Lung (tissue), 11 donors: ENCODE measurements at regions not wholly inside any gene's neighbourhood (a gene's known extent, or its start where the extent isn't known, plus 50 kb on each side); places are given as distances from the start of the nearest gene placed in this dataset.

Experiments
- ATAC-seq: fragments of 200-7000 bp; cut with Tn5 transposase; one replicate; pipeline ENCODE4 v1.9.1; 2020; ENCODE audit warnings: moderate number of reproducible peaks; ENCODE audit not compliant: insufficient read depth, low FRiP score
- DNase-seq, 3 donors: peaks; one replicate each; pipeline ENCODE4 v3.0.0-alpha.2; 2013 to 2017
- H3K27ac ChIP-seq, 2 donors: one replicate each; pipeline ENCODE4 v1.5.1; 2013; ENCODE audit warnings: mild to moderate bottlenecking in 2 of 2, moderate library complexity in 2 of 2, control low read depth in 1 of 2, inconsistent platforms in 1 of 2, low read depth in 1 of 2, low read length in 1 of 2
- H3K27me3 ChIP-seq, 3 donors: one replicate each; pipeline ENCODE4 v1.5.1; 2013; ENCODE audit warnings: low read length in 2 of 3; ENCODE audit not compliant: control insufficient read depth in 3 of 3, insufficient read depth in 3 of 3
- H3K36me3 ChIP-seq, 4 donors: one replicate each; pipeline ENCODE4 v1.5.1; 2013; ENCODE audit warnings: low read length in 4 of 4, mild to moderate bottlenecking in 1 of 4, moderate library complexity in 1 of 4; ENCODE audit not compliant: control insufficient read depth in 4 of 4, insufficient read depth in 4 of 4
- H3K4me1 ChIP-seq, 5 donors: one replicate each; pipeline ENCODE4 v1.5.1; 2013; ENCODE audit warnings: low read length in 5 of 5, mild to moderate bottlenecking in 2 of 5, moderate library complexity in 1 of 5; ENCODE audit not compliant: control insufficient read depth in 5 of 5, insufficient read depth in 5 of 5
- H3K4me3 ChIP-seq: one replicate; pipeline ENCODE4 v1.5.1; 2013; ENCODE audit warnings: mild to moderate bottlenecking, control low read depth, moderate library complexity
- H3K9ac ChIP-seq, 2 donors: one replicate each; pipeline ENCODE4 v1.5.1; 2013; ENCODE audit warnings: low read length in 2 of 2, control low read depth in 1 of 2; ENCODE audit not compliant: insufficient read depth in 1 of 2
- H3K9me3 ChIP-seq, 4 donors: one replicate each; pipeline ENCODE4 v1.5.1; 2013; ENCODE audit warnings: low read length in 3 of 4, mild to moderate bottlenecking in 1 of 4, moderate library complexity in 1 of 4; ENCODE audit not compliant: control insufficient read depth in 4 of 4, insufficient read depth in 3 of 4
- CTCF ChIP-seq: IDR thresholded peaks from 2 replicates; pipeline ENCODE4 v1.5.1; 2012; ENCODE audit warnings: mild to moderate bottlenecking; ENCODE audit errors: control extremely low read depth, extremely low read depth
- WGBS, 2 donors: extraction: QIAGEN DNeasy Blood & Tissue Kit; methylation state at CpG; one replicate each; pipeline ENCODE4 v1.1.7; 2013; 5-methylcytosine and 5-hydroxymethylcytosine counted together
- donor health status: control.
- donor health status: control.
- donor health status: Bipolar disorder and iron deficiency.
- donor health status: healthy.
- donor health status: DM: yes; HTN: yes; CAD: no.

- Histone ChIP-seq H3K27ac (no peak overlapping the region), H3K4me1 (no peaks in the 10 kb centered on the region), H3K9ac (no peak overlapping the region), H3K9me3 (no peaks in the 10 kb centered on the region), H3K36me3 (no peaks in the 10 kb centered on the region), H3K27me3 (no peaks in the 10 kb centered on the region), H3K4me3 (no peak overlapping the region)
- WGBS, 2 donors, result 78 to 81% methylated on average over 10 of the region's 10 CpGs
- TF ChIP-seq CTCF, result no peak
- ATAC-seq, result no peak
- no peak for DNase-seq
These were observed 97.9 kb downstream of the IRF8 start for GRCh38 chr16:85996843-85997242.

- Histone ChIP-seq H3K9ac (no peak overlapping the region), H3K4me3 (no peak overlapping the region), H3K9me3 (no peaks in the 10 kb centered on the region), H3K27me3 (no peaks in the 10 kb centered on the region), H3K27ac (no peak overlapping the region), H3K4me1 (peaks cover 0 to 10% (median 0%) of the 10 kb centered on the region in 5 donors), H3K36me3 (no peaks in the 10 kb centered on the region)
- DNase-seq (no peak), ATAC-seq (no peak)
- WGBS, 2 donors, result 81 to 94% methylated on average over 9 of the region's 9 CpGs
- no peak for TF ChIP-seq CTCF
These were observed 99.4 kb downstream of the IRF8 start for GRCh38 chr16:85998171-85998867.

GRCh38 chr16:85998868-85999729 is 100.1 kb downstream of the IRF8 start:
- Histone ChIP-seq H3K9ac (no peak overlapping the region), H3K4me1 (peaks cover 0 to 10% (median 0%) of the 10 kb centered on the region in 5 donors), H3K4me3 (no peak overlapping the region), H3K36me3 (no peaks in the 10 kb centered on the region), H3K27ac (no peak overlapping the region), H3K9me3 (no peaks in the 10 kb centered on the region), H3K27me3 (no peaks in the 10 kb centered on the region)
- DNase-seq, result no peak
- no peak for TF ChIP-seq CTCF
- WGBS, 2 donors, result 62 to 70% methylated on average over 8 of the region's 8 CpGs
- no peak for ATAC-seq
